Mucosa of rectum (tissue), 2 donors: ENCODE measurements at regions not wholly inside any gene's neighbourhood (a gene's known extent, or its start where the extent isn't known, plus 50 kb on each side); places are given as distances from the start of the nearest gene placed in this dataset.

Experiments used
- H3K27ac ChIP-seq, 2 donors: one replicate each; pipeline ENCODE4 v1.7.0; 2013; ENCODE audit warnings: inconsistent platforms in 2 of 2, low read depth in 2 of 2, low read length in 2 of 2
- H3K27me3 ChIP-seq, 2 donors: one replicate each; pipeline ENCODE4 v1.7.0; 2013; ENCODE audit warnings: low read length in 2 of 2; ENCODE audit not compliant: control insufficient read depth in 2 of 2, insufficient read depth in 2 of 2
- H3K36me3 ChIP-seq, 2 donors: one replicate each; pipeline ENCODE4 v1.7.0; 2013; ENCODE audit warnings: low read length in 2 of 2; ENCODE audit not compliant: control insufficient read depth in 2 of 2, insufficient read depth in 2 of 2
- H3K4me1 ChIP-seq, 2 donors: one replicate each; pipeline ENCODE4 v1.7.0; 2013; ENCODE audit warnings: low read length in 2 of 2, mild to moderate bottlenecking in 1 of 2; ENCODE audit not compliant: control insufficient read depth in 2 of 2, insufficient read depth in 2 of 2
- H3K4me3 ChIP-seq, 2 donors: one replicate each; pipeline ENCODE4 v1.7.0; 2013; ENCODE audit warnings: low read length in 2 of 2
- H3K9ac ChIP-seq, 2 donors: one replicate each; pipeline ENCODE4 v1.7.0; 2013; ENCODE audit warnings: low read length in 2 of 2, low read depth in 1 of 2, mild to moderate bottlenecking in 1 of 2
- H3K9me3 ChIP-seq, 2 donors: one replicate each; pipeline ENCODE4 v1.7.0; 2013; ENCODE audit warnings: low read length in 2 of 2; ENCODE audit not compliant: control insufficient read depth in 2 of 2
- donor health status: healthy.
- donor health status: Normal muscosa, but diverticular disease.

DNA sequence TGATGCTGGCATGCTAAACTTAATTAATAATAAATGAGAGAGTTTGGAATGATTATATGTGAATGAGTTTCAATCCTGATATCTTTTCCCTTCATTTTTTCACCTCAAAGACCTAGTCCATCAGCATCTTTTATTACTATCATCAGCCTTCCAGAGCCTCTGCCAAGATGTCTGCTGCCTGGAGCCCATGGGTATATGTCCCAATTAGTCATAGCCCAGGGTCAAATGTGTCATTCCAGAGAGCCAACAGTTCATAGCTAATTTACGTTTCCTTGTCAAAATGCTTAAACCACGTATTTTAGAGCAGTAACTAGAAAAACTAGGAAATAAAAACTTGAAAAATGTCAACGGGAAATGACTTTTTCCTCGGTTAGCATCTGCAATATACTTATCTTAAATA is 457.9 kb downstream of the SI start:
- Histone ChIP-seq H3K27me3 (no peaks in the 10 kb centered on the region), H3K36me3 (no peaks in the 10 kb centered on the region), H3K9me3 (no peaks in the 10 kb centered on the region), H3K27ac (no peak overlapping the region), H3K4me1 (no peaks in the 10 kb centered on the region), H3K9ac (no peak overlapping the region), H3K4me3 (no peak overlapping the region)

DNA sequence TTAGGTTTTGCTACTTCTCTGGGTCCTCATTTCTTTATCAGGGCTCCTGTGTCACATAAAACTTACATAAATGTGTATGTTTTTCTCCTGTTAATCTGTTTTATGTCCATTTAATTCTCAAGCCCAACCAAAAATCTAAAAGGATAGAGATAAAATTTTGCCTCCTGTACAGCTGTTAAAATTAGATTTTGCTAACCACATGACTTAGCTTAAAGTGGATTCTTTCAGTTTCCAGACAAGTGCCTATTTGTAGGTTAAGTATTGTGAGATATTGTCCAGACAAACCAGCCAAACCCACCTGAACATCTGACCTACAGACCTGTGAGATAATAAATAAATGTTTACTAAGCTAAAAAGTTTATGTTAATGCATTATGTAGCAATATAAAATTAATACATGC is 465.5 kb downstream of the SI start:
- Histone ChIP-seq H3K9ac (no peak overlapping the region), H3K9me3 (no peaks in the 10 kb centered on the region), H3K4me3 (no peak overlapping the region), H3K27me3 (no peaks in the 10 kb centered on the region), H3K4me1 (no peaks in the 10 kb centered on the region), H3K36me3 (no peaks in the 10 kb centered on the region), H3K27ac (no peak overlapping the region)

DNA sequence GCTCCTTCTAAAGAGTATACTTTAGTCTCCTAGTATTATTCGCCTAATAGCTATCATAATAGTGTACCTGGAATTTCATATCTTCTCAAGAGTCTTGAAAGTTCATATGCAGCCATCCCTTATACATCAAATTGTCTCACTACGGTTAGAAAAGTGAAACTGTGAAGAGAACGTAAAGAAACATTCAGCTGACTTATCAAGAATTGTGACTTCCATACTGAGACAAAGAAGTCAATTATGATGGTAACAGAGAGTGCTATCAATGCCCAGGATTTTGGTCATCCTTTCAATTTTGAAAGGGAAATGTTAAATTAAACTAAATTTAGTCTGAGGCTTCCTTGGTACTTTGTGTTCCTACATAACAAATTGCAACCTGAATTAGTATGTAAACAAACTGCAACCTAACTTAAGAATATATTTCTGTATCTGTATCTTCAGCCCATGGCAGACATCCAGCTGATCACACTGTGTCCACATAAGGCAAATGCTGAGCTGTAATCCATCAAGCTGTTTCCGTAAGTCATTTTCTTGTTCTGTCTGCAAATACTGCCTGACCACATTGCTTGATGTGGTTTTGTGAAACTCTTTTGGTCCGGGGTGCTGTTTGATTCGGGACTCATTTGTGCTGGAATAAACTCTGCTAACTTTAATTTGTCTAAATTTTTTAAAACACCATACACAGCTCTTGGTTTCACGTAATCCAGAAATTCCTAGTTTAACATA is 469.6 kb downstream of the SI start:
- Histone ChIP-seq H3K27me3 (no peaks in the 10 kb centered on the region), H3K27ac (no peak overlapping the region), H3K4me1 (no peaks in the 10 kb centered on the region), H3K36me3 (no peaks in the 10 kb centered on the region), H3K9ac (no peak overlapping the region), H3K9me3 (no peaks in the 10 kb centered on the region), H3K4me3 (no peak overlapping the region)

DNA sequence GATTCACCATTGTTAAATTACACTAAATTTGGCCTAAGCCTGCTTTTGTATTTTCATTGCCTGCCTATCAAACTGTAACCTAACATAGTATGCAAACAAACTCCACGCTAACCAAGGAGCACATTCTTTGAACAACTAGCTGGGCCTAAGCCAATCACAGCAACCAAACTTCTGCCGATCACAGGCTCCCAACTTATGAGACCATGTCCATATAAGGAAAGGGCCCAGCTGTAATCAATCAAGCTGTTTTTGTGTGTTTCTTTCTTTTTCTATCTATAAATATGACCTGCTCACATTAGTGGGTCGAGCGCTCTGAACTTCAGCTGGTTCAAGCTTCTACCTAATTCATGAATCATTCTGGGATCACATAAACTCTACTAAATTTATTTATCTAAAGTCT is 473.6 kb downstream of the SI start:
- Histone ChIP-seq H3K4me1 (no peaks in the 10 kb centered on the region), H3K27me3 (no peaks in the 10 kb centered on the region), H3K36me3 (no peaks in the 10 kb centered on the region), H3K9me3 (no peaks in the 10 kb centered on the region), H3K9ac (no peak overlapping the region), H3K27ac (no peak overlapping the region), H3K4me3 (no peak overlapping the region)

DNA sequence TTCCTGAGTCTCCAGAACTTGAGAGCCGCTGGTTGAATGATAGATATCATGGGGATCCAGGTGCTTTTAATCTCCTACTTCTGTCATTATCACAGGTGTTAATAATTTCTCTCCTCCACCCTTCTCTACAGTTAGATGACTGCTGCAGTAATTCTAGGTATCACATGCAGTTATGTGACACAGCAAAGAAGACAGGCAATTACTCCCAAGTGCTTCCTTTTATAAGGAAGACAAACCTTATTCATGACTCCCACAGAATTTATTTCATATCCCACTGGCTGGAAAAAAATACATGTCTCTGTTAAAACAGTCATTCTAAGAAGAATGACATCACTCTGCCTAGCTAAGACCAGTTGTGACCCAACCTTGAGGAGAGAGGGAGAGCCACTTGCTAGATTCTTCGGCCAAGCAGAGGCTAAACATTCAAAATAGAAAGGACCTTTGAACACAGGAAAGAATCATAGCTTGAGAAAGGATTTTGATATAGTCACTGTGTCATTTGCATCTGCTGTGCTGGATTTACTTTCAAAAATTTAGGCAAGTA is 500.6 kb downstream of the SI start:
- Histone ChIP-seq H3K4me3 (no peak overlapping the region), H3K27ac (no peak overlapping the region), H3K4me1 (no peaks in the 10 kb centered on the region), H3K36me3 (no peaks in the 10 kb centered on the region), H3K9ac (no peak overlapping the region), H3K9me3 (no peaks in the 10 kb centered on the region), H3K27me3 (no peaks in the 10 kb centered on the region)

DNA sequence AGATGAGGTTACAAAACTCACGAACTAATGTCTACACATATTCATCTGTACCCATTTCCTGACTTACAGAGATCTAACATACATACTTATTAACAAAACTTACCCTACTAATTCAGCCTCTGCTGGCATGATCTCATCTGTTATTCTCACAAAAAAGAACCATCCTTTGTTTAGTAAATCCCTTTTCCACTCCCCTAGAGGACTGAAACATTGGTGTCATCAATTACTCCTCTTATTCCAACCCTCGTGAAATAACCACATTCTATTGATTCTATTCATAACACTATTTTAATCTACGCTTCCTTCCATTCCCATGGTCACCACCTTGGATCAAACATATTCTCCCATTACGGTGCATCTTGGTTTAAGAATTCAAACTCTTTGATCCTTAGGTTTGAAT is 505.9 kb downstream of the SI start:
- no peaks in the 10 kb centered on the region for H3K9me3 ChIP-seq
- no peaks in the 10 kb centered on the region for H3K36me3 ChIP-seq
- H3K27me3 ChIP-seq, result no peaks in the 10 kb centered on the region
- H3K4me1 ChIP-seq, result no peaks in the 10 kb centered on the region
- no peak overlapping the region for H3K27ac ChIP-seq
- H3K9ac ChIP-seq, result no peak overlapping the region
- no peak overlapping the region for H3K4me3 ChIP-seq

DNA sequence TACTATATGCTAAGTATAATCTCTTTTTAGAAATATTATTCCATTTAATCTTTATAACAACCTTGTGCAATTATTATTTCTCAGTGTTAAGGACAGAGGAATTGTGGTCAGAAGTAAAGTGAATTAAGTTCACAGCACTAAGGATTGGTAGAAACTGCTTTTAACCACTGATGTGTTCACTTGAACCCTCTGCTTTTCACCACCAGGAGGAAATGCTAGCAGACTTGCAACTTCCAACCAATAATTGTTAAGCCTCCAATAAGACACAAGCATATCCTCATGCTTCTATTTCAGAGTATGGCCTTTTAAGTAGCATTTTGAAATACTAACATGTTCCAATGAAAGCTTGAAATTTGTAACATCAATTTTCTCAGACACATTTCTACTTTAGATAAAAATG is 527.4 kb downstream of the SI start:
- H3K9me3 ChIP-seq, result no peaks in the 10 kb centered on the region
- H3K27me3 ChIP-seq, result no peaks in the 10 kb centered on the region
- no peaks in the 10 kb centered on the region for H3K36me3 ChIP-seq
- no peak overlapping the region for H3K27ac ChIP-seq
- no peaks in the 10 kb centered on the region for H3K4me1 ChIP-seq
- no peak overlapping the region for H3K9ac ChIP-seq
- no peak overlapping the region for H3K4me3 ChIP-seq

DNA sequence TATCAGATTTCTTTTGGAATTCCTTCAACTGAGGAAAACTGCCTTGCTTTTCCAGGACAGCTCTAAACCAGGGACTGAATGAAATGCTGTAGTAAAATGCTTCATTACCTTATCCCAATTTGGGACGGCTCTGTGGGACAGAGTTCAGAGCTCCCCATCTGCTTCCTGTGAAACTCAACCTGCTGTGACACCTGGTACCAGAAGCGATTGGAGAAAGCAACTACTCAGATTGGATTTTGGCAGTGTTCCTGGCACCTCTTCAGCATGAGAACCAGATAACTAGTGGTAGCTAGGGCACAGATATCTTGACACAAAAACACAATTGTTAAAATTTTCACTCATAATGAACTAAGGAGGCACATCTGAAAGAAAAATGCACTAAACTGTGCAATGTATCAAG is 539.1 kb downstream of the SI start:
- Histone ChIP-seq H3K4me3 (no peak overlapping the region), H3K9me3 (no peaks in the 10 kb centered on the region), H3K36me3 (no peaks in the 10 kb centered on the region), H3K9ac (no peak overlapping the region), H3K27ac (no peak overlapping the region), H3K27me3 (no peaks in the 10 kb centered on the region), H3K4me1 (no peaks in the 10 kb centered on the region)

DNA sequence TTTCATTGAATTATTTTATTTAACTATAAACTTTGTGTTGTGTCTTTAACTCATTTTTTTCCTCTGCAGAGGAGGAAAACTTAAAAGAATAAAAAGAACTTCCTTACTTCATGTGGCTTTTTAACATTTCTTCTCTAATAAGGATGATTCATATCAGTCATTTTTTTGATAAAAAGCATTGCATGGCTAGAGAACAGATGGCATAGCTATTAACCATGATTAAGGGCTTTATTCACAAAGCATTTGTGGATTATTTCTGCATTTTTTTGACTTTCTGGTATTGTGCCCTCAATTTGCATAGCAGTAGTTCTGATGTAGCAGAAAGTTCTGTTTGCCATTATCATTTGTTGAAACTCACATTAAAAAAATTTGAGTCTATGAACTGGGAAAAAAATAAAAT is 540.8 kb downstream of the SI start:
- Histone ChIP-seq H3K9me3 (no peaks in the 10 kb centered on the region), H3K4me3 (no peak overlapping the region), H3K9ac (no peak overlapping the region), H3K36me3 (no peaks in the 10 kb centered on the region), H3K4me1 (no peaks in the 10 kb centered on the region), H3K27me3 (no peaks in the 10 kb centered on the region), H3K27ac (no peak overlapping the region)

DNA sequence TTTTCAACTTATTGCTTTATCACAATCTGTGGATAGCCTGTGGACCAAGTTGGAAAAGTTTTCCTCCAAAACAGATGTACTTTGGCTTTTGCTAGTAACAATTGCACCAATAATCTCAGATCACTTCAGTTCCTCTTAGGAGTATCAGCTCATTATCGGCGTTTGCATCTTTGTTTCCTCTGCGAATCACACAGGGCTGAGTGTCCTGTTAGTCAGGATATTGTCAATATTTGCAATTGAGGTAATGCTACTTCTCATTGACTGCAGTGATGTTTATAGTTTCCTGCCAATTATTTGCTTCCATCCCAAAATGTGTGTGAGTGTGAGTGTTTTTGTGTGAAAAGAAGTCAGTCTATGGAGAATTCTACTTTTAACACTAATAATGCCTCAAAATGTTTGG is 545.0 kb downstream of the SI start:
- H3K4me1 ChIP-seq, result no peaks in the 10 kb centered on the region
- H3K36me3 ChIP-seq, result no peaks in the 10 kb centered on the region
- H3K9me3 ChIP-seq, result no peaks in the 10 kb centered on the region
- H3K27ac ChIP-seq, result no peak overlapping the region
- no peak overlapping the region for H3K4me3 ChIP-seq
- no peak overlapping the region for H3K9ac ChIP-seq
- no peaks in the 10 kb centered on the region for H3K27me3 ChIP-seq
